GM12878 (cell line): ENCODE measurements at regions not wholly inside any gene's neighbourhood (a gene's known extent, or its start where the extent isn't known, plus 50 kb on each side); places are given as distances from the start of the nearest gene placed in this dataset.

Source experiments
- ATAC-seq: fragments of 200-7000 bp; cut with Tn5 transposase; 3 replicates; pipeline ENCODE4 v1.9.1; 2020; ENCODE audit warnings: mild to moderate bottlenecking, moderate library complexity
- BruUV-seq: library from RNA; stranded (reverse); fragments of 400-500 nt; replicated peaks from 2 replicates; lab custom pipeline; 2021; lab: Mats Ljungman, UMichigan
- CTCF ChIA-PET: fragments of 300-600 bp; sonication (Branson Sonifier 250); formaldehyde crosslinking; extraction: SDS; loops from one replicate; lab custom pipeline; 2021; ENCODE audit warnings: inconsistent platforms; lab: Yijun Ruan, JAX
- POLR2A ChIA-PET: fragments of 350-600 bp; formaldehyde crosslinking; extraction: SDS; loops from one replicate; lab custom pipeline; 2021; ENCODE audit warnings: inconsistent platforms; lab: Charles Lee
- RAD21 ChIA-PET: fragments of 300-600 bp; sonication (Branson Sonifier 250); formaldehyde crosslinking; loops from one replicate; lab custom pipeline; 2023; ENCODE audit warnings: antibody characterized with exemption; ENCODE audit not compliant: unreplicated experiment; lab: Charles Lee
- SMC1A ChIA-PET: fragments of 300-600 bp; sonication (Branson Sonifier 250); formaldehyde crosslinking; loops from one replicate; lab custom pipeline; 2023; ENCODE audit not compliant: unreplicated experiment, uncharacterized antibody; lab: Charles Lee
- DNase-seq: peaks from one replicate; pipeline ENCODE4 v3.0.0-alpha.2; 2011; ENCODE audit warnings: low read depth, low spot score
- FAIRE-seq: peaks from 3 replicates; lab custom pipeline; 2011; peaks lifted over from hg19 to GRCh38; lab: Jason Lieb, UNC
- H2AFZ ChIP-seq: 2 replicates; pipeline ENCODE4 v1.6.0; 2011; ENCODE audit warnings: low read depth, low read length, control low read depth; ENCODE audit not compliant: control insufficient read depth
- H3K27ac ChIP-seq: 2 replicates; pipeline ENCODE4 v1.5.1; 2011; ENCODE audit warnings: control low read depth; ENCODE audit not compliant: control insufficient read depth, insufficient read depth
- H3K27me3 ChIP-seq, 2 experiments: replicated peaks in 1 of 2; 2 replicates each; pipeline versions ENCODE4 v1.6.0 to v1.6.1; 2011; ENCODE audit warnings: low read length in 1 of 2; ENCODE audit not compliant: control insufficient read depth in 2 of 2, insufficient read depth in 2 of 2
- H3K36me3 ChIP-seq, 2 experiments: 2 replicates each; pipeline ENCODE4 v1.5.1; 2011; ENCODE audit warnings: low read length in 1 of 2; ENCODE audit not compliant: control insufficient read depth in 2 of 2, insufficient read depth in 2 of 2
- H3K4me1 ChIP-seq: 2 replicates; pipeline ENCODE4 v1.6.1; 2011; ENCODE audit warnings: mild to moderate bottlenecking, low read length, moderate library complexity, mixed read lengths; ENCODE audit not compliant: control insufficient read depth, insufficient read depth
- H3K4me2 ChIP-seq: 2 replicates; pipeline ENCODE4 v1.6.0; 2011; ENCODE audit warnings: control low read depth; ENCODE audit not compliant: control insufficient read depth, insufficient read depth
- H3K4me3 ChIP-seq: fragments of 200-600 bp; sonication (generic); 2 replicates; pipeline ENCODE4 v1.5.1; 2016
- H3K79me2 ChIP-seq: 2 replicates; pipeline ENCODE4 v1.6.0; 2011; ENCODE audit warnings: low read length; ENCODE audit not compliant: control insufficient read depth, insufficient read depth
- H3K9ac ChIP-seq: 2 replicates; pipeline ENCODE4 v1.8.0; 2011; ENCODE audit warnings: low read length, control low read depth, mixed read lengths; ENCODE audit not compliant: control insufficient read depth, insufficient read depth
- H3K9me3 ChIP-seq: replicated peaks from 3 replicates; pipeline ENCODE4 v1.5.1; 2011; ENCODE audit warnings: mild to moderate bottlenecking, low read length; ENCODE audit not compliant: control insufficient read depth, insufficient read depth
- H4K20me1 ChIP-seq: 2 replicates; pipeline ENCODE4 v1.6.0; 2011; ENCODE audit not compliant: control insufficient read depth, insufficient read depth
- CBX3 ChIP-seq: fragments of 200-600 bp; sonication (generic); IDR thresholded peaks from 2 replicates; pipeline ENCODE4 v1.6.1; 2016; ENCODE audit warnings: low read depth, borderline replicate concordance
- CHD4 ChIP-seq: fragments of 200-600 bp; sonication (generic); IDR thresholded peaks from 2 replicates; pipeline ENCODE4 v1.6.1; 2016; ENCODE audit warnings: mild to moderate bottlenecking
- DPF2 ChIP-seq: fragments of 450-650 bp; IDR thresholded peaks from 2 replicates; pipeline ENCODE4 v1.6.1; 2017; ENCODE audit warnings: mild to moderate bottlenecking
- EGR1 ChIP-seq, 2 experiments: IDR thresholded peaks; 1 replicate in 1 of 2; 2 replicates in 1 of 2; pipeline ENCODE4 v1.6.1; 2011 to 2012; ENCODE audit warnings: low read depth in 2 of 2, low read length in 2 of 2, borderline replicate concordance in 1 of 2, mild to moderate bottlenecking in 1 of 2, moderate library complexity in 1 of 2
- FOXK2 ChIP-seq: fragments of 450-650 bp; IDR thresholded peaks from 2 replicates; pipeline ENCODE4 v1.6.1; 2017; ENCODE audit warnings: mild to moderate bottlenecking, moderate library complexity
- GABPA ChIP-seq: IDR thresholded peaks from 2 replicates; pipeline ENCODE4 v1.6.1; 2014; ENCODE audit warnings: antibody characterized with exemption, low read depth, mild to moderate bottlenecking, inconsistent platforms
- GATAD2B ChIP-seq: fragments of 450-650 bp; conservative IDR thresholded peaks from 2 replicates; pipeline ENCODE4 v1.6.1; 2017; ENCODE audit warnings: low read depth, mild to moderate bottlenecking, moderate library complexity
- HDAC2 ChIP-seq: fragments of 200-600 bp; sonication (generic); IDR thresholded peaks from 2 replicates; pipeline ENCODE4 v1.6.1; 2017
- IKZF1 ChIP-seq: fragments of 450-650 bp; conservative IDR thresholded peaks from 2 replicates; pipeline ENCODE4 v1.6.1; 2017; ENCODE audit warnings: antibody characterized with exemption, mild to moderate bottlenecking
- KAT2A ChIP-seq: conservative IDR thresholded peaks from 2 replicates; pipeline ENCODE4 v1.6.1; 2011; ENCODE audit warnings: low read depth, low read length; ENCODE audit not compliant: control insufficient read depth
- MYC ChIP-seq: IDR thresholded peaks from 2 replicates; pipeline ENCODE4 v1.6.1; 2011; ENCODE audit warnings: mild to moderate bottlenecking, low read length, moderate library complexity, inconsistent platforms; ENCODE audit not compliant: insufficient read depth, insufficient replicate concordance, insufficient read length, severe bottlenecking
- NFYB ChIP-seq: IDR thresholded peaks from 2 replicates; pipeline ENCODE4 v1.6.1; 2011; ENCODE audit warnings: low read depth, mild to moderate bottlenecking, low read length, improper control_type of control experiment, moderate library complexity; ENCODE audit not compliant: insufficient read depth
- NR2C2 ChIP-seq: IDR thresholded peaks from 2 replicates; pipeline ENCODE4 v1.6.1; 2011; ENCODE audit warnings: borderline replicate concordance, low read depth; ENCODE audit not compliant: control insufficient read depth, insufficient read length
- PAX5 ChIP-seq: IDR thresholded peaks from 2 replicates; pipeline ENCODE4 v1.6.1; 2011; ENCODE audit warnings: low read depth, low read length, borderline replicate concordance
- SKIL ChIP-seq: fragments of 450-650 bp; IDR thresholded peaks from 2 replicates; pipeline ENCODE4 v1.6.1; 2017; ENCODE audit warnings: mild to moderate bottlenecking, low read depth, inconsistent platforms; ENCODE audit not compliant: poor library complexity, severe bottlenecking
- STAT3 ChIP-seq: IDR thresholded peaks from 2 replicates; pipeline ENCODE4 v1.6.1; 2011; ENCODE audit warnings: low read depth, low read length, improper control_type of control experiment
- ZNF24 ChIP-seq: fragments of 450-650 bp; IDR thresholded peaks from 2 replicates; pipeline ENCODE4 v1.6.1; 2017; ENCODE audit warnings: antibody characterized with exemption, mild to moderate bottlenecking
- ZNF384 ChIP-seq: IDR thresholded peaks from 2 replicates; pipeline ENCODE4 v1.6.1; 2012; ENCODE audit warnings: low read depth, mild to moderate bottlenecking, low read length, improper control_type of control experiment, borderline replicate concordance
- ZSCAN29 ChIP-seq: fragments of 450-650 bp; IDR thresholded peaks from 2 replicates; pipeline ENCODE4 v1.6.1; 2017; ENCODE audit warnings: mild to moderate bottlenecking, moderate library complexity
- WGBS: methylation state at CpG from one replicate; pipeline ENCODE4 v1.1.6; 2016; ENCODE audit warnings: low lambda C conversion rate; ENCODE audit not compliant: insufficient replicate concordance, insufficient coverage; ENCODE audit errors: missing lambda C conversion rate; 5-methylcytosine and 5-hydroxymethylcytosine counted together
- in situ Hi-C: fragments of 300-500 bp; cut with MboI; formaldehyde crosslinking; loops from 9 replicates; pipeline ENCODE4 v1.14.3; 2018; ENCODE audit warnings: mixed read lengths
- intact Hi-C: fragments of 100-400 bp; cut with micrococcal nuclease; formaldehyde crosslinking; loops from one replicate; pipeline ENCODE4 v1.14.2; 2022; ENCODE audit not compliant: unreplicated experiment
- TF ChIP-seq, protein P1 (sequence below): IDR thresholded peaks from 2 replicates; pipeline ENCODE4 v1.6.1; 2012; ENCODE audit warnings: low read depth, low read length, improper control_type of control experiment

GRCh38 chrX:99073551-99073950, 1336.5 kb downstream of the PCDH19 start:
- no peak overlapping the region for H3K27ac ChIP-seq
- no peak overlapping the region for H3K4me2 ChIP-seq
- no peaks in the 10 kb centered on the region for H3K79me2 ChIP-seq
- H2AFZ ChIP-seq = no peak overlapping the region
- RAD21 ChIA-PET = no interaction called here
- POLR2A ChIA-PET = no interaction called here
- FAIRE-seq = no peak
- TF ChIP-seq GATAD2B (no peak), CBX3 (no peak), NFYB (no peak), ZNF24 (no peak), MYC (no peak), FOXK2 (no peak), ZNF384 (no peak), ZSCAN29 (no peak), HDAC2 (no peak), IKZF1 (no peak), NR2C2 (no peak), EGR1 (IDR thresholded peaks at IDR 0.05; ENCODE audit: borderline replicate concordance in 1 of 2, low read depth in 2 of 2, low read length in 2 of 2) (no peak), CHD4 (no peak), PAX5 (no peak), STAT3 (no peak), GABPA (no peak), KAT2A (no peak), DPF2 (no peak), SKIL (no peak)
- TF ChIP-seq, protein P1, sequence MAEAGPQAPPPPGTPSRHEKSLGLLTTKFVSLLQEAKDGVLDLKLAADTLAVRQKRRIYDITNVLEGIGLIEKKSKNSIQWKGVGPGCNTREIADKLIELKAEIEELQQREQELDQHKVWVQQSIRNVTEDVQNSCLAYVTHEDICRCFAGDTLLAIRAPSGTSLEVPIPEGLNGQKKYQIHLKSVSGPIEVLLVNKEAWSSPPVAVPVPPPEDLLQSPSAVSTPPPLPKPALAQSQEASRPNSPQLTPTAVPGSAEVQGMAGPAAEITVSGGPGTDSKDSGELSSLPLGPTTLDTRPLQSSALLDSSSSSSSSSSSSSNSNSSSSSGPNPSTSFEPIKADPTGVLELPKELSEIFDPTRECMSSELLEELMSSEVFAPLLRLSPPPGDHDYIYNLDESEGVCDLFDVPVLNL = no peak
- TF ChIP-seq, all 136 proteins: peak for 0
- H3K4me3 ChIP-seq = no peak overlapping the region
- H3K9me3 ChIP-seq = no peaks in the 10 kb centered on the region
- H3K9ac ChIP-seq = no peak overlapping the region
- ChIA-PET SMC1A (no interaction called here), CTCF (no interaction called here)
- BruUV-seq = no TSS peak
- H4K20me1 ChIP-seq = no peaks in the 10 kb centered on the region
- 0% methylated on average over 1 of the region's 1 CpG for WGBS
- H3K27me3 ChIP-seq = no peaks in the 10 kb centered on the region
- H3K36me3 ChIP-seq = no peaks in the 10 kb centered on the region
- in situ Hi-C loops = no loop called here
- DNase-seq (no peak), ATAC-seq (no peak)
- intact Hi-C loops = no loop called here
- no peaks in the 10 kb centered on the region for H3K4me1 ChIP-seq
